ENCODE measurements at regions not wholly inside any gene's neighbourhood (a gene's known extent, or its start where the extent isn't known, plus 50 kb on each side); places are given as distances from the start of the nearest gene placed in this dataset.

DNA sequence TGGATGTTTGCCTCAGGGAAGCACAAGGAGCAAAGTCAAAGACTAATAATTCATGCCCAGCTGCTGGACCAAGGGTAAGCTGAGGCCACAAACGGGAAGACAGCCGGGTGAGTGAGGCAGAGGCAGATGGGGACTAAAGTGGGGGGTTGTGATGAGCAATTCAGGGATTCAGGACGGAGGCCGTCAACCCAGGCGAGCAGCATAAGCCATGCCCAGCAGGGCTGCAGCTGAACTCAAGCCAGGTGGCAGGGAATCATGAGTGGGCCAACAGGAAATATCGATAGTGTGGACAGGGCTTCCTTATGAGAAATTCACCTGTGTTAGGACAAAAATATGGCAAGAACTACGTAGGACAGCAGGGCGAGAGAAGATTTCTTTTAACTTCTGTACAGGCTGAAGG lies 246.8 kb downstream of the CDC5L start:
- no peak for DNase-seq (ENCODE audit: low read depth, low spot score)

GRCh38 chr6:44635486-44635885 lies 248.0 kb downstream of the CDC5L start:
- no peak for DNase-seq (ENCODE audit: low read depth, low spot score)

- DNase-seq (ENCODE audit: low read depth, low spot score) = no peak
These were observed 249.2 kb downstream of the CDC5L start for GRCh38 chr6:44636561-44637248.

- no peak for DNase-seq (ENCODE audit: low read depth, low spot score)
These were observed 254.0 kb downstream of the CDC5L start for GRCh38 chr6:44641344-44642031.

GRCh38 chr6:44642349-44642748 lies 254.8 kb downstream of the CDC5L start:
- no peak for DNase-seq (ENCODE audit: low read depth, low spot score)

- no peak for DNase-seq (ENCODE audit: low read depth, low spot score)
These were observed 255.5 kb downstream of the CDC5L start for GRCh38 chr6:44642870-44643522.

GRCh38 chr6:44645276-44645675 lies 257.8 kb downstream of the CDC5L start:
- no peak for DNase-seq (ENCODE audit: low read depth, low spot score)

- DNase-seq (ENCODE audit: low read depth, low spot score) = no peak
These were observed 258.8 kb downstream of the CDC5L start for GRCh38 chr6:44646355-44646754.

DNA sequence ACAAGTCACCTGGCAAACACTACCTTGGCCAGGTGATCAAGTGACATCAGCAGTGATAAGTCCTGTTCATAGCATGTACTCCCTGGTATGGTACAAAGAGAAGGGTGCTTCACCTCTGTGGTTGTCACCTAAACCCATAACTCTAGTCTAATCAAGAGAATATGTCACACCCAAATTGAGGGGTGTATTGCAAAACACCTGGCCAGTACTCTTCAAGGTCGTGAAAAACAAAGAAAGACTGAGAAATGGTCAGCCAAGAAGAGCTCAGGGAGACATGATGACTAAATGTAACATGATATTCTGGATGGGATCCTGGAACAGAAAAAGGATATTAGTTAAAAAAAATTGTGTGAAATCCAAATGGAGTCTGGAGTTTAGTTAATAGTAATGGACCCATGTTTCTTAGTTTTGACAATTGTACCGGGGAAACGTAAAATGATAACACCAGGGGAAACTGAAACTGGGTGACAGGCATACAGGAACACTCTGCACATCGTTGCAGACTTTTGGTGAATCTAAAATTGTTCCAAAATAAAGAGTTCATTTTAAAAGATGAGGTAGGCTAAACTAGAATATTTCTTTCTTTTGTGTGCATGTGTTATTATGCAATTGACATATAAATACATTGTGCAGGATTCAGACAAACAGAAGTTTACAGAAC lies 262.0 kb downstream of the CDC5L start:
- DNase-seq (ENCODE audit: low read depth, low spot score) = no peak

- no peak for DNase-seq (ENCODE audit: low read depth, low spot score)
These were observed 263.0 kb downstream of the CDC5L start for GRCh38 chr6:44650495-44650894.

GRCh38 chr6:44650947-44651346 lies 263.4 kb downstream of the CDC5L start:
- no peak for DNase-seq (ENCODE audit: low read depth, low spot score)

DNA sequence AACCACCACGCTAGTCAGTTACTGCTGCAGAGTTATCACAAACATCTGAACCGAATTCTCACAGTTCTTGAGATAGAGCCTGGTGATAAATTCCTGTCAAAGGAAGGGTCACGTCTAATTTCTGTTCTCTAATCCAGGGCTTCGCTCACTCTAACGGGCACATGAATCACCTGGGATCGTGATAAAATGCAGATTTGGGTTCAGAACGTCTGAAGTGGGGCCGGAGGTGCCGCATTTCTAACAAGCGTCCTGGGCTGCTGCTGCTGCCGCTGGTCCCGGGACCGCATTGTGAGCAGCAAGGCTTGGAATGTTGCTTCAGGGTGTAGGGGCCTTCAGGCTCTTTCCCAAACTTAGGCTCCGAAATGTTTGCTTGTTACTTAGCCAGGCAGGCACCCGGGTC lies 264.1 kb downstream of the CDC5L start:
- no peak for DNase-seq (ENCODE audit: low read depth, low spot score)

DNA sequence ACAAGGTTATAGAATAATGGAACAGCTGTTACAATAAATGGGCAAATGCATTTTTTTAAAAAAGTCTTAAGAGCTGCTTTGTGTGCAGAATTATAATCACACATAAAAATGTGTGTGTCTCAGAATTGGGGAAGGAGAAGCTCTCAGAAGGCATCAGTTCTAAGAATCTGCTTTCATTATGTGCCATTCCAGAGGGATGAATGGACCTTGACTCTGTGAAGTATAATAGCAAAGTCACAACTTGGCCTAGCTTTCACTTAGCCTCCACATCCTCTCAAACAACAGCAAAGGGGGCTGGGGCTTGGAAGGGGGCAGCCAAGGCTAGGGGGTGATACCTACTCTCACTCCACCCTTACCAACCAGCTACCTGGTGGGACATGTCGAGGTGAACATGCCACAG lies 265.0 kb downstream of the CDC5L start:
- no peak for DNase-seq (ENCODE audit: low read depth, low spot score)

GRCh38 chr6:44653091-44653490 lies 265.6 kb downstream of the CDC5L start:
- no peak for DNase-seq (ENCODE audit: low read depth, low spot score)

DNA sequence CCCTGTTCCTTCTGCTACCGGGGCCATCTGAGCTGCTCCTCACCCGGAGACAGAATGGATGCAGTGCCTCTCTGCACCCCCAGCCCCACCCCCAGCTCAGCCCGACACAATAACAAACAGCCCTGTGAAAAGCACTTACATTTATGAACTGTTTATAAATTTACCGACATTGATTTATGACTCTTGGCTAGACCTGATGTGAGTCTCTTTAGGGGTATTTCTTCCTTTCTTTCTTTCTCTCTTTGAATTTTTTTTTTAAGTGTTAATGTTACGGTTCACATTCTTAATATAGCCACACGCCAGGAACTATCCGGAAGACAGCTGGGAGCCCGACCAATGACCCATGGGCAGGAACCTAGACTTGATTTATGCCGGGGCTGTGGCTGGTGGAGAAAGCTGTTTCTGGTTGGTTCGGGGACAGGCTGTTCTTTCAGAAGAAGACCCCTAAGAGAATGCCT lies 266.3 kb downstream of the CDC5L start:
- DNase-seq (ENCODE audit: low read depth, low spot score) = no peak

DNA sequence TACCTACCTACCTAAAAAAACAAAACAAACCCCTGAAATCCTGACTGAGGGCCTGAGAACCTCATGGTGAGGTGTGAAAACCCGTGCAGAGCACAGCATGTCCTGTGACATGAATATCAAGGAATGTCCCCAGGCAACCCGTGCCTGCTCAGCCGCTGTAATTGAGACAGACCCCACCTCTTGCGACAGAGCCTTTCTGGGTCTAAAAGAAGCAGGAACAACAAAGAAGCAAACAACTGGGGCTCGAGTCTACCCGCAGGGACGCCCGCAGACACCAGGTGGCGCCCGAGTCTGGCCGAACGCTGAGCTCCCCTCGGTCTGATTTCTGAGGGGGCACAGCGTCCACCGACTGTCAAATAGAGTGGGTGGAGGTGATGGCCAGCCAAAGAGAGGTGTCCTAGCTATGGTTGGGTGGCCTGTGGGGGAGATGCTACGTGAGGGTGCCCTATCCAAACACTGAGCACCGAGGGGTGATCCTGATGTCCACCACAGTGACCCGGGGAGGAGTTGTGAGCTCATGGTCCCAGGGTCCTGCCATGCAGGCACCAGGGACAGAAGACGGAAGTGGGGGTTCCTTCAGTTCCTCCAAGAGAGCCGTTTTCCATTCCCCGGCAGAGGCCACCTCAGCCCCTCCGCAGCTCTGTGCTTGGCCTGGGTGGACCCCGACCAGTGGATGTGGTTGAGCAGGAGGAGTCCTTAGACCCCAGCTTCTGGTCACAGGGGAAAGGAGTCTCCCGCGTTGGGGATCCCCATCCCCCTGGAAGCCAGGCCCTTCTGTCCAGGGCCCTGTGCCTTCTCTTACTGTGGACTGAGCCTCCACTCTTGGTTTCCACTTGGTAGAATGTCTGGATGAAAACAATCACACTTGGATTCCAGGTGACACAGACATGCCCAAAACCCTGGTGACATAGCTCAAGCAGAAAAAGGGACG lies 268.2 kb downstream of the CDC5L start:
- DNase-seq (ENCODE audit: low read depth, low spot score) = peak; percentile 51

DNA sequence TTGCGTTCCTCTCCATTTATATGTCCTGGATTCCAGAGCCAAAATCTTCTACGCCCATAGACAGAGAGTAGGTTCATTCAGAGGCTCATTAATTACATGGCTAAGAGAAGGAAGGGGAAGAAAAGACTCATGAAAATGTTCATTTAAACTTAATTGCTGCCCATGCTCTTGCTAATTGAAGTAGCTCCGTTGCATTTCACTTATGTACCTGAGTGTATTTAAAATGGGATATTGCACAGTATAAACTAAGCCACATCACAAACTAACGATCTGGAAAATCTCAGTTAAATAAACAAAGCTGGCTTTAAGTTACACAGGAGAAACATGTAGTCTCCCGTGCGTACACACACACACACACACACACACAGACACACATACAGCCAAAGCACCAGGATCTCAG lies 269.2 kb downstream of the CDC5L start:
- no peak for DNase-seq (ENCODE audit: low read depth, low spot score)

DNA sequence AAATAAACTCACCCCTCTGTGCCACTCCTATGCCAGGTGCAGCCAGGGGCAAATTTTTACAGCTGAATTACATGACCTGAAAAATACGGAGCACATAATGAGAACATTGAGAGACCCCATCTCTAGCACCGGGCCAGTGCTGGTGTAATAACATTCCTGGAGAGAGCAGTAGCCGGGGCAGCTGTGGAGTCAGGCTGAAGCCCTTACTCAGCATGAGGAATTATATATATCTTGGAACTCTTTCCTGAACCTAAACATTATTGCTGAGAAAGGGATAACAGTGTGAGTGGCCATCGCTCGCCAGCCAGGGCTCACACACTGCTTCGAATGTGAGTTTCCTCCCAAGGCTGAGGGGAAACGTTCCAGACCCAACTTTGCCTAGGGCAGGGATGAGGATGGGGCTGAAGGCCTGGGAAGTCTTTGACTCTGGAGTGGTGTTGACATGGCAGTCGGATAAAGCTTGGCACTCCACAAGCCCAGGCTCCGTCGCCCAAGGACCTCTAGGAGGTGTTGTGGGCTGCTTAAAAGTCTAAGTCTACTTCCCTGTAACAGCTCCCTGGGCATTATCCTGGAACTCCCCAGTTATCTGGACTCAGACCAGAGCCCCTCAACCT lies 269.8 kb downstream of the CDC5L start:
- no peak for DNase-seq (ENCODE audit: low read depth, low spot score)

DNA sequence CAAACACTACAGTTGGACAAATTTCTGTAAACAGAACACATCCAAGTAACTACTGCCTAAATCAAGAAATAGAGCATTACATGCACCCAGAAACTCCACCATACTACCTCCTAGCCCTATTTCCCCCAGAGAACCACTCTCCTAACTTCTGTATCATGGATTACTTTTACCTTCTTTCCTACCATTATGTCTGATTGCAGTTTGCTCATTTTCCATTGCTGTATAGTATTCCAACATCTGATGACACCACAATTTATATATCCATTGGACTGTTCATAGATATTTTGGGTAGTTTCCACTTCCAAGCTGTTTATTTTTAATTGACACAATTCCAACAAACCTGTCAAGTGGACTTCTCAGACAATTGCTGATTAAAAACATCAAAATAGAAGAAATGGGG lies 271.1 kb downstream of the CDC5L start:
- DNase-seq (ENCODE audit: low read depth, low spot score) = no peak

- DNase-seq (ENCODE audit: low read depth, low spot score) = no peak
These were observed 272.2 kb downstream of the CDC5L start for GRCh38 chr6:44659726-44660125.
